ENCODE measurements at regions not wholly inside any gene's neighbourhood (a gene's known extent, or its start where the extent isn't known, plus 50 kb on each side); places are given as distances from the start of the nearest gene placed in this dataset.

DNA sequence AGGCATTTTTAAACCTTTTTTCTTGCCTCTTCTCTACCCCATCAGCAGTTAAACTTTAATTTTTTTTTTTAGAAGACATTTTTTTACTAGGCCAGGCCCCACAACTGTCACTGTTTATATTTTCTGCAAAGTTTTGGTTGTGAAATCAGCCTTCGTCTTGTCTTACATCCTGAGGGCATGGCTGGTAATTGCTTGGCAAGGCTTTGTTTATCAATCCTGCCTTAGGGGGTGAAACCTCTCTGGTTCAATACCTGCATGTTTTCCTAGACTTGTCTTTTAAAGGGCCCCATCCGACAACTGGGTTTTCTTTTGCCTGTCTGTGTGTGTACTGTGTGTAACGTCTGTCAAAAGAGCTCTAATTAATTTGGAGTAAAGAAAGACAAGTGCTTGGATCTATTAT, 330.0 kb upstream of the CWC22 start:
- POLR2A ChIA-PET = no interaction called here
- CTCF ChIA-PET = no interaction called here

DNA sequence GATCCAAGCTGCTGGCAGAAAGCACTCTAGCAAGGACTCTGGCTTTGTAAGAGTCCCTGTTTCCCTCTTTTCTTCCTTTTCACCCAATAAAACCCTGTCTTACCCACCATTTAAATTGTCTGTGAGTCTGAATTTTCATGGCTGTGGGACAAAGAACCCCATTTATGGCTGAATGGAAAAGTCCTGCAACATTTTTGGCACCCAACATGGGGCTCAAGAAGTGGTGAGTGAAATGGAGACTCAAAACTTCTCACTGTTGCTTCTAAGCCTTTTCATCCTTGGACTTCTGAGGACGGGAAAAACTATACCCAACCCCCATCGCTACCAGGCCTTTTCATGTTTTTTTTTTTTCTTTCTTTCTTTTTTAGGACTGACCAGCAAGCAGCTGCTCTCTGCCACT, 329.5 kb upstream of the CWC22 start:
- ChIA-PET POLR2A (no interaction called here), CTCF (no interaction called here)

DNA sequence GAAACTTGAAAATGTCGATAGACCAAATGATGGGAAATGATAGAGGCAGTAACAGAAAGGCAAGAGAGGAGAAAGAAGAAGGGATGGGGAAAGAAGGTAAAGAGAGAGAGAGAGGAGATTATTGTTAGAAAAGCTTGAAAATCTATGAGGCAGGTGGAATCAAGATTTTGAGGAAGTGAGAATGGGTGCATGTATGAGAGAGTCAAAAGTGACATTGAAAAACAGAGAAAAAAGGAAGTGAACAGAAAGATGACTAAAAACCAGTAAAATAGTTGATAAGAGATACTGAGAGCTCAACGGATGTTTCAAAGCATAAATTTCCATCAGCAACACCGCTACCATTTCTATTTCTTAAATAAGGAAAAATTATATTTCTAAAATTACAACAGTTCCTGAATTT, 327.4 kb upstream of the CWC22 start:
- POLR2A ChIA-PET = no interaction called here

DNA sequence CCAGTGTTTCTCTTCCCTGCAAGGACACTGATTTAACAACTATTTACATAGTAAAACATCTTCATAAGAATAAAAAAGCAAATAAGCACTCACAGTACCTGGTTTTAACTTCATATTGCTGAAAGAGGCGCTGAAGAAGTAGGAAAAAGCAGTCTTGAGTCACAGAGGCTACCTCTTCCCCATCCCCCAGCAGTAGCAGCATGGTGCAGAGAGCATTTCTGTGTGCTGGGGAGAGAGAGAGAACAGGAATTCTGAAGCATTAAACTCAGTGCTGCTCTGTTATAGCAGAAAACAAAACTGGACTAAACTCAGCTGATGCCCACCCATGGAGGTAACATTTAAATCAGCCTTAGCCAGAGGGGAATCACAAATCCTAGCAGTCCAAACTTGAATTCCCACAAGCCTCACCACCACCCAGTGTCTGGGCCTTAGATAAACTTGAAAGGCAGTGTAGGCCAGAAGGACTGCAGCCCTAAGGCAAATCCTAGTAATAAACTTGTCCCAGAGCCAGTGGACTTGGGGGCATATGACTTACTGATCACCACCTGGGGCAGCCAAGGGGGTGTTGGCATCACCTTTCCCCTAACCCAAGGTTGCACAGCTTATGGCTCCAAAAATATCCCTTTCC, 321.8 kb upstream of the CWC22 start:
- ChIA-PET POLR2A (no interaction called here), CTCF (no interaction called here)

More for the DNA sequence above, 327.4 kb upstream of the CWC22 start:
- CTCF ChIA-PET = no interaction called here

DNA sequence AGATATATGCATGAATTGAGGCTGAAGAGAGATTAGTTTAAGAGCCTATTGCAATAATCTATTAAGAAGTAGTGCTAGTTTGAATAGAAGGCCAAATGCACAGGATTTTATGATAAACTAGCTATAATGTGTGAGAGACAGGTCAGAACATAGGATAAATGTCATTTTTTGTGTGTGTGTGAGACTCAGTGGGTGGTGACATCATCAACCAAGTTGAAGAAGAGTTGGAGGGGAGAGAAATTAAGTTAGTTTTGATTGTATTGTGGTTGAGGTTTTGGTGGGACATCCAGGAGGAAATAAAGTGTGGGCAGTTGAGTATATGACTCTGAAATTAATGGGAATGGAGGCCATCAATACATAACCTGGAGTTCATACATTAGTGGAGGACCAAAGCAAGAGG, 320.1 kb upstream of the CWC22 start:
- POLR2A ChIA-PET = no interaction called here
- CTCF ChIA-PET = no interaction called here

DNA sequence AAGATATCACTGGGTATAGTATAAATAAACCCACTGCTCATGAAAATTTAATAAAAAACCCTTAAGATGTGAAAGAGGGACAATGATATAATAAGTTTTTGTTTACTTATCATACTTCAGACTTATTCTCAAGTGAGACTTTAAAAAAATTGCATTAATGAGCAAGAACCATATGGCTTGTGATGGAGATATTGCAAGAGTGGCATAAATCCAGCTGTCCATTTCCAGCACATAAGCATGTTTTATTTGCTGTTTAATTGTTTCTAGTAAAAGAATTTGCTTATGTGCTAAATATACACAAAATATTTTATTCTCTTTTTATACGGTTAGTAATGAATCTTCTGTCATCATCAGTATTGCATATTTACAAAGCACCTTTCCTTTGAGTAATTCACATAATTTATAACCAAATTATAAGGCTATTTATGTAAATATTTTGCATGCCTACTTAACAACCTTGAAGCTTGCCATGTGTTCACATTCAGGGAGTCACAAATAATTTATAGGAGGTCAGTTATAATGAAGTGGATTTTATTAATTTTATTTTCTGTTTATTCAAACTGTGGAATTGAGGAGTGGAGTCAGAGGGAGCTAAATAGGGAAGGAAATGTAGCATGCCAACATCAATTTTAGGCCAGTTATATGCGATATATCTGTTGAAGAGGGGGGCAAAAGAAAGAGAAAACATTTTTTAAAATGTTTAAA, 318.5 kb upstream of the CWC22 start:
- CTCF ChIA-PET = no interaction called here
- POLR2A ChIA-PET = no interaction called here

DNA sequence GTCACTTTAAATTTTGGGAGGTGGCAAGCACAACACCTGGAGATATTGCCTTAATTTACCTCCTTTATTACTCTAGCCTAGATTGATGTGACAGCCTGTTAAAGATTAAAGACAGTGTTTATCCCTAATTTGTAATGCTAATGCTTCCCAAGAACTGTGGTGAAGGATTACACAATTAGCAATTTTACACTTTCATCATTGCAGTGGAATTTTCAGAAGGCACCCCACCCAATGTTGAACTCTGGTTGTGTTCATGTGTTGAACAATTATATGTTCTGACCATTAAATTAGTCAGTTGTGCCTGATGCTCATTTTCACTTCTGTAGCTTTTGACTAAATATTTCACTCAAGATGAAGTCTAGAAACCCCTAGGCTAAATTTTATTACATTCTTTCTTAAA, 317.1 kb upstream of the CWC22 start:
- CTCF ChIA-PET = no interaction called here

DNA sequence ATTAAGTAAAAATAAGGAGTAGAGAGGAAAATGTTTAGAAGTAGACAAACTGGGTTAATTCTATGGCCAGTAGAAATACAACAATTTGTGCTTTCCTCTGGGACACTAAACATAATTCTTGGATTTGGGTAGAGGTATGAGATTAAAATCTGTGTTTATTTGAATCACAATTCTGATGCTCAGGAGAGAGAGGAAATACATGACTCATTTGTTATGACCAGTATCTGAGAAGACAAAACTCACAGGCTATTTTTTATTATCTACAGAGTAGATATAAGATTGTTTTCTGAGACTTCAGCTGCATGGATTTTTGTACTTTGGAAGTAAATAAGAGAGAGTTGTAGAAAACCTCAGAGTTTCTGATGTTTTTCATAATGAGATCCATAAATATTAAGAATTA, 315.7 kb upstream of the CWC22 start:
- ChIA-PET POLR2A (no interaction called here), CTCF (no interaction called here)

More for the DNA sequence above, 317.1 kb upstream of the CWC22 start:
- POLR2A ChIA-PET = no interaction called here

DNA sequence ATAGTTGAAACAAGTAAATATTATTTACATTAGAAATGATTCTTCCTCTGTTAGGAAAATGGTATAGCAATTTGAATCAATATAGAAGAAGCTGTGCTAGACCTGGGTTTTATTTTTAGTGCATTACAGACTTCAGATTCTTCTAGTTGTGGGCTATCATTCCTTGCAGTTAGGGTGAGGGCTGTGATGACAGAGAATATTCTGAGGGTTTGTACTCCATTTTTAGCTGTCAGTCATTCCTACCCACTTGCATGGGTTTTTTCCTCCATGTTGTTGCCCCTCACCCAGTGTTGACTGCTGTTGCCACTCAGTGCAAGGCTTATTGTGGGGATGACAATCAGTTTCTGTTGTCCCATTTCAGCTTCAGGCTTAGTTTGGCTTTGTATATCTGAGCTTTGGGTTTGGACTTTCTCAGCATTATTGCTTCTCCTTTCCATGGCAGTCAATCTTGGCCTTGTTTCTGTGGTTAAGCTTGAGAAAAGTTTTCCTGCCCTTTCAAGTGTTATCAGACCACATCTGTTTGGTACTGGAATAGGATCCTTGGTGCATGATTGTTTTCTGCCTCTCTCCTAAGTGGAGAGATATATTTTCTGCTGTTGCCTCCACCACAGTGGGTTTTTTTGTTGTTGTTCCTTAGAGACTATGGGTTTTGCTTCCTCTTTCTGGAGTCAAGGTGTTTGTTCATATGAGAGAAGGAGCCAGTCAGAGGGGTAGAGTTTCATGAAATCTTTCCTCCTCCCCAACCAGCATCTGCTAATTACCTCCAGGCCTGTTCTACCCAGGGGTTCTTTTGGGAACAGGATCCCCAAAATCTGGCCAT, 312.7 kb upstream of the CWC22 start:
- ChIA-PET CTCF (no interaction called here), POLR2A (no interaction called here)

DNA sequence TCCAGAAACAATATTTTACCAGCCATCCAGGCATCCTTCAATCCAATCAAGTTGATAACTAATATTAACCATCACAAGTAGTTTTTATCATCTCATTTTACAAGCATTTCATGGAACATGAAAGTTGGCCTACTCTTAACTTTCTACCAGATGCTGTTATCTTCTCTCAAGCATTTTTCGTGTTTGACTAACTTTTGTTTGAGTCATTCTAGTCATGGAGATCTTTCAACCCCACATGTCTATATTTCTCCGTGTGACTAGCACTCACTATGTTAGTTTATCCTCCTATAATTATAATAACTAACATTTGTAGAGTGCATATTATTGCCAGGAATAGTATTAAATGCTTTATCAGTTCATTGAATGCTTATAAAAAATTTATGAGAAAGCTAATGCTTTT, 307.0 kb upstream of the CWC22 start:
- POLR2A ChIA-PET = no interaction called here
- CTCF ChIA-PET = no interaction called here

DNA sequence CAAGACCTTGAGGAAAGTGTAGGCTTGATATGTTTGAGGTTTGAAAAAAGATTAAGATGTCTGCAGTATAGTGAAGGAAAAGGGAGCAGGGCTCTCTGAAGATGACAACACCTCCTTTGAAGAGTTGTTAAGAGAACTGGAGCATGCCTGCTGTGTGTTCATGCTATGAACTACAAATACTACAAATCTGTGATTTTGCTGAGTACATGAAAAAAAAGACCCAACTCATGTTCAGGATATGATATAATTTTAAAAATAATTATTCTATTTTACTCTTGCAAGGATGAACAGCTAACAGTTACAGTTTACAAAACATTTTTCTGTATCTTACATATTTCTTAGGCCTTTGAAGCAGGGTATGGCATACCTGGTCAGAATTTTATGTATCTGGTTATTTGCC, 305.4 kb upstream of the CWC22 start:
- ChIA-PET POLR2A (no interaction called here), CTCF (no interaction called here)

DNA sequence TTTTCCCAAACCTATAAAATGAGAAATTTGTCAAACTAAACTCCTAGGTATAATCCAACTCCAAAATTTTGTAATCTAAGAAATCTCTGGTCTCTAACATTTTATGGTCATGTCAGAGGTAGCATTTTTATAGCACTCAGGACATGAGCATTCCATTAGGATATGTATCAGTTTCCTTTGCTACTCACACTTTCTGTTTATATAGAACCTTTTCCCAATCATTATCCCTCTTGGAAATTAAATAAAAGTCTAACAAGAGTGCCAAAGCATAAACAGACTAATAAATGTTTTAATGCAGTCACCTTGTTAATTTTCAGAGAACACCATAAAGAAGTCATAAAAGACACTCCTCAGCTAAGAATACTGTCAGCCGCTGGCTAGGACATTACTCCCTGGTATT, 300.0 kb upstream of the CWC22 start:
- POLR2A ChIA-PET = no interaction called here
- CTCF ChIA-PET = no interaction called here

DNA sequence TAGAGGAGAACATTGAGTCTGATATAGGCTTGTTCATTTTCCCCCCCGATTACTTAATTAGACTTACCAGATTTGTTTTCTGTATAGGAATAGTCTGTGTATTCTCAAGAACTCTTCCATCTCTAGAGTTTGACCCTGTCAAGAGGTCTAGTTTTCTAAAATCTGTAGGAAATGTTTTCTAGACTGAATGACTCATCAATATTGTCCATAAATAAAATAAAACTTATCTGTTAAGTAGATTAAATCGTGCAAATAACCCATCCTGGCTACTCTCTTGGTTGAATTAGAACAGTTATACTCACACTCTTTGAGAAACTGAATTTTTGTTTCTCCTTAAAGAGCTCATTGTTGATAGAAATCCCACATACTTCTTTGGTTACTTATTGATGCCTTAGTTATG, 299.2 kb upstream of the CWC22 start:
- ChIA-PET CTCF (no interaction called here), POLR2A (no interaction called here)

DNA sequence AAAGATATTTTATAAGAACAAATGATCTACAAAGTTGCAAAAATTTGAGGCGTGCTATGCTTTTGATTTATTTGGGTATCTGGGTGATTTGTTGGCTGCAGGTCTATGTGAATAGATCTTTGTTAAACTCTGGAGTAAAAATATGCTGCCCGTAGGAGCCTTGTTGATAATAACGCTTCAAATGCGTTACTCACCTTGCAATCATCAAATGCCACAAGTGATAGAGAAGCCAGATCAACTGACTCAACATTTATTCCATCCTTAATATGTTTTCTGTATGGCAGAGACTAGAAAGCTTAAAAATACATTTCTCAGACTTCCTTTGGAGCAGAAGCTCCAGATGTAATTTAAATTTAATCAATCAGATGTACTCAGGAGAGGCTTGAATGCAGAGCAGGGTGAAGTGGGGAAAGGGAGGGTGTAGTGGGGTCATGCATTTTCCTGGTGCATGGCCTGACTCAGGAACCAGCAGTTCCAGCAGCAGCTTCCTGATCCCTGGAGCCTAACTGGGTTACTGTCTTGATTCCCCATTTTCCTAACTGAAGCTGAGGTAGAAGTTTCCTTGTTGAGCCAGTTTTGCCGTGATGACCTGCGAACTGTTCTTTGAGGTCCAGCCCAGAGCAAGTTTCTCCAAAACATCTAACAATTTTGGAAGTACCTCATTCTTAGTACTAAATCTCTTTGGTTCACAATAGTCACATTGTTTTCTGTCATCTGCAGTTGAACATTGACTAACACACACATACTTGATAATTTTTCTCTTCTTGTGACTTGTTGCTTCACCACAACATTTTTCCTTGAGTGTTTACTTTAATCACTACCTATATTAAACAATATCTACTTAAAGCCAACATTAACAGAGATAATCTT, 284.7 kb upstream of the CWC22 start:
- POLR2A ChIA-PET = no interaction called here
- CTCF ChIA-PET = no interaction called here

DNA sequence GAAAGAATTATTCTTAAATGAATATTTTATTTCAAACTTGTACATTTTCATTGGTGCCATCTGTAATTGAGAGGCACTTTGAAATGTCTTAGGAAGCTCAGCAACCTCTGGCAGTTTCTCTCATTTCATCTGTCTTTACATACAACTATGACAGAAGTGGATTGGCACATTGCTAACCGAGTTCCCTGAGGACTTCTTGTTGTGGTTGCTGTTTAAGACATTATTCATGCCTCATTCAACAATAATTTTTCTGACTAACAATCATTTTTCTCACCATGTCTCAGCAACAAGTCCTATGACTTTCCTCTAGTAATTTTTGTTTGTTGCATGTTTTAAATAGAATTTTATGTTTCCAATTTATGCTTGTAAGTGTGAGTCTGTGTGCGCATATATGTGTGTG, 284.0 kb upstream of the CWC22 start:
- POLR2A ChIA-PET = no interaction called here
- CTCF ChIA-PET = no interaction called here

DNA sequence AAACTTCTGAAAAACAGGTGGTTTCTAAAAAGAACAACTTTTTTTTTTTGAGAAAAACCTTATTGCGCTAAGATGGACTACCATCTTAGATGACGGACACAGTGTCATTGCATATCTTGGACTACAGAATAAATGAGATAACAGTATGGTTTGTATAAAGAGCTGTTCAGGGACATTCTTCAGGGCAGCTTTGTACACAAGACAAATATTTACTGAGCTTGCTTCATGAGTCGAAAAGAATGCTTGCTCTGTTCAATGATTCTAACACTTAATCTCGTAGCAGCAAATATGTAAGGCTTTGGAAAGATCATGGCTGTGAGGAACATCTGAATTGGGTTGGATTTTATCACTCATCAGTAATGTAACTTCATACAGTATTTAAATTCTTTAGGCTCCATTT, 282.5 kb upstream of the CWC22 start:
- POLR2A ChIA-PET = no interaction called here
- CTCF ChIA-PET = no interaction called here

DNA sequence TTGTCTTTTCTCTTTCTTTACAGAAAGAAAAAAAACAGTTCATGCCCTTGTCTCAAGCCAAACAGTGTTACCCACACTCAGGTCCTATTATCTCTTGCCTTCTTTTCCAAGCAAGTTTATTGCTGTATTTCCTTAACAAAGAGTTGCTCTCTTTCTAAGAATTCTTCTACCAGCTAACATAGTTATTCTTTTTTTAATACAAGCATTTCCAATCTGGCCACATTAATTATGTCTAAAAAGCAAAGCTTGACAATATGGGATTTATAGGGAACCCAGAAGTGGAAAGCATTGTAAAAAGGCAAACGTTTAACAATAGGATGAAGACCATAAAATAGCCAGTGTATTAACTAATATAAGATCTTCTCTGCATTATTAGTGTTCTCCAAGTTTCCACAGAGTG, 272.5 kb upstream of the CWC22 start:
- POLR2A ChIA-PET = no interaction called here
- CTCF ChIA-PET = no interaction called here

DNA sequence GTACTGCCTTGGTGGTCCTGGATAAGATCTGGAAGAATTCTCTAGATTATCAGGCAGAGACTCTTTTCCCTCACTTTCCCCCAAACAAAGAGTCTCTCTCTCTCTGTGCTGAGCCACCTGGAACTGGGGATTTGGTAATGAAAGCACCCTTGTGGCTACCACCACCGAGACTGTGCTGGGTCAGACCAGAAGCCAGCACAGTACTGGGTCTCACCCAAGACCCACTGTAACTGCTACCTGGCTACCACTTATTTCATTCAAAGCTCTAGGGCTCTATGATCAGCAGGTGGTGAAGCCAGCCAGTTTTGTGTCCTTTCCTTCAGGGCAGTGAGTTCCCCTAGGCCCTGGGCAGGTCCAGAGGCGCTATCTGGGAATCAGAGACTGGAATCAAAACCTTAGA, 269.6 kb upstream of the CWC22 start:
- POLR2A ChIA-PET = no interaction called here
- CTCF ChIA-PET = no interaction called here

DNA sequence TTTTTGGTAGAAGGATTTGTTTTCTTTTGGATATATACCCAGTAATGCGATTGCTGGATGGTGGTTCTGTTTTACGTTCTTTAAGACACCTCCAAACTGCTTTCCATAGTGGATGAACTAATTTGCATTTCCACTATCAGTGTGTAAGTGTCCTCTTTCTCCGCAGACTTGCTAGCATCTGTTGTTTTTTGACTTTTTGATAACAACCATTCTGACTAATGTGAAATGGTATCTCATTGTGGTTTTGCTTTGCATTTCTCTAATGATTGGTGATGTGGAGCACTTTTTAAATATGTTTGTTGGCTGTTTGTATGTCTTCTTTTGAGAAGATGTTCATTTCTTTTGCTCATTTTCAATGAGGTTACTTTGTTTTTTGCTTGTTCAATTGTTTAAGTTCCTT, 260.9 kb upstream of the CWC22 start:
- POLR2A ChIA-PET = no interaction called here
- CTCF ChIA-PET = no interaction called here

DNA sequence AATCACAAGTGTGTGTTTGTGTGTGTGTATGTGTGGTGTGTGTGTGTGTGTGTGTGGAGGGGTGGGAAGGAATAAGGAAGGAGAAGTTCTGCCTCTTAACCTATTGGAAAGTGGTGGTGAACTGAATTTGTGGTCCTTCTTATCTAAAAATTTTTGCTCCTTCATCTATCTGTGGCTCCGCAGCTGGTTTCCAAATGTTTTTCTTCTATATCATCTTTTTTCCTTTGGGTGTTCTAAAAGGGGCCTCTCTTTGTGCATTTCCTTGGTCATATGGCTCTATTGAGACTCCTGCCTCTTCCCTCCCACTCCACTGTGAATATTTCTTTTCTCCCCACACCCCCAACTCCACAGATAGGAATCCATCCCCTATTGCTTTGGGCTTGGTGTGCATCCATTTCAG, 254.9 kb upstream of the CWC22 start:
- POLR2A ChIA-PET = no interaction called here

DNA sequence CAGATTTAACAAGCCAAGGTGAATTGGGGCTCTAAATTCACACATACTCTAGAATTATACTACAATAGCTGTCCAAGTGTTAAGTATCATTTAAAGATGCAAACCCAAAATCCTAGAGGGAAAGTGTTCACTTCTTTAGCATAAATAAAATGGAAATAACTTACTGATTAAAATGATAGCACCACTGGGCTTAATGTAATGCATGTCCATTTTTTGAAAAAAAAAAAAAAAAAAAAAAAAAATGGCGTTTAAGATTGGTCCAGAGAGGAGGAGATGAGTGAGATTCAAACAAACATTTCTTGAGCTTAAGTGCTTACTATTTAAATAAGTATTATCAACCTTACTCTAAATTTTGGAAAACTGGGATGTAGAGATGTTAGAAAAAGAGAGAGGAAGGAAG, 251.5 kb upstream of the CWC22 start:
- CTCF ChIA-PET = no interaction called here
- POLR2A ChIA-PET = no interaction called here

More for the DNA sequence above, 254.9 kb upstream of the CWC22 start:
- CTCF ChIA-PET = no interaction called here

Measured in activated CD8-positive, alpha-beta memory T cell treated with anti-CD3 and anti-CD28 coated beads for 36 hours (primary cell).